Kasumi-1 (cell line): ENCODE measurements at regions not wholly inside any gene's neighbourhood (a gene's known extent, or its start where the extent isn't known, plus 50 kb on each side); places are given as distances from the start of the nearest gene placed in this dataset.

Experiments used
- DNase-seq, 2 experiments: peaks; one replicate each; lab custom pipeline; 2025; lab: John Stamatoyannopoulos, UW

- DNase-seq, result no peak
Measured at GRCh38 chr1:184322253-184322652, 64.6 kb upstream of the C1orf21 start.

GRCh38 chr1:184324972-184325371, 61.9 kb upstream of the C1orf21 start:
- DNase-seq, result no peak

- DNase-seq, result no peak
Measured at GRCh38 chr1:184326278-184326677, 60.6 kb upstream of the C1orf21 start.

- no peak for DNase-seq
Measured at GRCh38 chr1:184329245-184329953, 57.4 kb upstream of the C1orf21 start.

GRCh38 chr1:184329962-184330868, 56.6 kb upstream of the C1orf21 start:
- DNase-seq, result no peak

- DNase-seq, result no peak
Measured at GRCh38 chr1:184330875-184331274, 56.0 kb upstream of the C1orf21 start.
